GM10248 (cell line): ENCODE measurements at regions not wholly inside any gene's neighbourhood (a gene's known extent, or its start where the extent isn't known, plus 50 kb on each side); places are given as distances from the start of the nearest gene placed in this dataset.
"Not testable (repeated sequence)": the region's sequence is repeated elsewhere in the genome, so short reads cannot be mapped to it uniquely, and the experiment has no call there.

Experiments used
- CTCF ChIA-PET: fragments of 300-600 bp; sonication (Branson Sonifier 250); formaldehyde crosslinking; extraction: SDS; loops from one replicate; lab custom pipeline; 2021; ENCODE audit warnings: antibody characterized with exemption; lab: Yijun Ruan, JAX
- POLR2A ChIA-PET: fragments of 350-650 bp; sonication (Branson Sonifier 250); formaldehyde crosslinking; extraction: SDS; loops from one replicate; lab custom pipeline; 2020; ENCODE audit warnings: antibody characterized with exemption; lab: Yijun Ruan, JAX
- DNase-seq: peaks from one replicate; pipeline ENCODE4 v3.0.0; 2012; ENCODE audit errors: extremely low spot score
- TF ChIP-seq, protein P1 (sequence below): IDR thresholded peaks from 2 replicates; pipeline ENCODE4 v1.5.1; 2012; ENCODE audit warnings: mild to moderate bottlenecking, low read depth; ENCODE audit errors: extremely low read depth, missing control alignments, control extremely low read depth

DNA sequence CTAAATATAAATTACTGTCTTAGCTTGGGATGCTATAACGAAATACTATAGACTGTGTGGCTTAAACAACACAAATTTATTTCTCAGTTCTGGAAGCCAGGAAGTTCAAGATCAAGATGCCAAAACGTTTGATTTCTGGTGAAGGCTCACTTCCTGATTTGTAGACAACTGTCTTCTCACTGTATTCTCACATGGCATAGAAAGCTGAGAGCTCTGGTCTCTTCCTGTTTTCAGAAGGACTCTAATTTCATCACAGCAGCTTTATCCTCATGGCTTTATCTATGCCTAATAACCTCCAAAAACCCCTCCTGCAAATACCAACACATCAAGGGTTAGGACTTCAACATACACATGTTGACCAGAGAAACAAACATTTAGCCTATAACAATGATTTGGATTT, 1795.5 kb downstream of the MRPL39 start:
- no peak for DNase-seq
- CTCF ChIA-PET: no interaction called here
- POLR2A ChIA-PET: no interaction called here
- TF ChIP-seq, protein P1, sequence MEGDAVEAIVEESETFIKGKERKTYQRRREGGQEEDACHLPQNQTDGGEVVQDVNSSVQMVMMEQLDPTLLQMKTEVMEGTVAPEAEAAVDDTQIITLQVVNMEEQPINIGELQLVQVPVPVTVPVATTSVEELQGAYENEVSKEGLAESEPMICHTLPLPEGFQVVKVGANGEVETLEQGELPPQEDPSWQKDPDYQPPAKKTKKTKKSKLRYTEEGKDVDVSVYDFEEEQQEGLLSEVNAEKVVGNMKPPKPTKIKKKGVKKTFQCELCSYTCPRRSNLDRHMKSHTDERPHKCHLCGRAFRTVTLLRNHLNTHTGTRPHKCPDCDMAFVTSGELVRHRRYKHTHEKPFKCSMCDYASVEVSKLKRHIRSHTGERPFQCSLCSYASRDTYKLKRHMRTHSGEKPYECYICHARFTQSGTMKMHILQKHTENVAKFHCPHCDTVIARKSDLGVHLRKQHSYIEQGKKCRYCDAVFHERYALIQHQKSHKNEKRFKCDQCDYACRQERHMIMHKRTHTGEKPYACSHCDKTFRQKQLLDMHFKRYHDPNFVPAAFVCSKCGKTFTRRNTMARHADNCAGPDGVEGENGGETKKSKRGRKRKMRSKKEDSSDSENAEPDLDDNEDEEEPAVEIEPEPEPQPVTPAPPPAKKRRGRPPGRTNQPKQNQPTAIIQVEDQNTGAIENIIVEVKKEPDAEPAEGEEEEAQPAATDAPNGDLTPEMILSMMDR: no peak

DNA sequence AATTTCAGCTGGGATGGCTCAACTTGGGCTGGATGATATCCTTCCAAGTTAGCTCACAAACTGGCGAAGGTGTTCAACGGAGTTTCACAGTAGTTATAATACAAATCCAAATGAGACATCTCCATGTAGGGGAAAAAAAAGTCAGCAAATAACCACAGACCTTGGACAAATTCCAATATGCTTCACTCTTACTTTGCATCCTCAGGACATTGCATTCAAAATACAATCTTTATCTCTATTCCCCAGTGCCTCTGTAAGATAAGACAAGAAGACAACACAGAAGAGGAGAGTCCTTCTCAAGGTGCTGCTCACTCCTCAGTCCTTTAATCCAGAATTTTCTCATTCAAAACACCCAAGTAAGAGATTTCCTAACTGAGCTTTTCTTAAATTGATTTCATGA, 1797.7 kb downstream of the MRPL39 start:
- DNase-seq: no peak
- POLR2A ChIA-PET: no interaction called here
- TF ChIP-seq, protein P1: no peak
- CTCF ChIA-PET: no interaction called here

DNA sequence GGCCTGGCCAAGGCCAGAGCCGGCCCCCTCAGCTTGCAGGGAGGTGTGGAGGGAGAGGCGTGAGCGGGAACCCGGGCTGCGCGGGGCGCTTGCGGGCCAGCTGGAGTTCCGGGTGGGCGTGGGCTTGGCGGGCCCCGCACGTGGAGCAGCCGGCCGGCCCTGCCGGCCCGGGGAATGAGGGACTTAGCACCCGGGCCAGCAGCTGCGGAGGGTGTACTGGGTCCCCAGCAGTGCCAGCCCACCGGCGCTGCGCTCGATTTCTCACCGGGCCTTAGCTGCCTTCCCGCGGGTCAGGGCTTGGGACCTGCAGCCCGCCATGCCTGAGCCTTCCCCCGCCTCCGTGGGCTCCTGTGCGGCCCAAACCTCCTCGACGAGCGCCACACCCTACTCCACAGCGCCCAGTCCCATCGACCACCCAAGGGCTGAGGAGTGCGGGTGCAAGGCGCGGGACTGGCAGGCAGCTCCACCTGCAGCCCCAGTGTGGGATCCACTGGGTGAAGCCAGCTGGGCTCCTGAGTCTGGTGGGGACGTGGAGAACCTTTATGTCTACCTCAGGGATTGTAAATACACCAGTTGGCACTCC, 1800.2 kb downstream of the MRPL39 start:
- CTCF ChIA-PET, DNase-seq, POLR2A ChIA-PET: not testable (repeated sequence)

DNA sequence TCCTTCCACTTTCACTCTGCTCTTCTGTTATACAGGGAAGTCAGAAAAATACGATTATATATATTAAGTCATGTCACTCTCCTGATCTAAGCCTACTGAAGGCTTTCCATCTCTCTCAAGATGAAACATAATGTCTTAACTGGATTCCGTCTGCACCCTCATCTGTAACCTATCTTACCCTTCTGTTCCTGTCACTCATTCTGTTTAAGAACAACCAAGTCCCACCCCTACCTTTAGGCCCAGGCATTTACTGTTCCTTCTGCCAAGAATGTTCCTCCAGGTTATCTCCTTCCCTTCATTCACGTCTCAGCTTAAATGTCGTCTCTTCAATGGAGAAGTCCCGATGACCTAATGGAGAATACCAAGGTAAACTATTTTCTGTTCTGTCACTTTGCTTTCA, 1802.4 kb downstream of the MRPL39 start:
- no peak for DNase-seq
- TF ChIP-seq, protein P1: no peak
- ChIA-PET CTCF (no interaction called here), POLR2A (no interaction called here)

DNA sequence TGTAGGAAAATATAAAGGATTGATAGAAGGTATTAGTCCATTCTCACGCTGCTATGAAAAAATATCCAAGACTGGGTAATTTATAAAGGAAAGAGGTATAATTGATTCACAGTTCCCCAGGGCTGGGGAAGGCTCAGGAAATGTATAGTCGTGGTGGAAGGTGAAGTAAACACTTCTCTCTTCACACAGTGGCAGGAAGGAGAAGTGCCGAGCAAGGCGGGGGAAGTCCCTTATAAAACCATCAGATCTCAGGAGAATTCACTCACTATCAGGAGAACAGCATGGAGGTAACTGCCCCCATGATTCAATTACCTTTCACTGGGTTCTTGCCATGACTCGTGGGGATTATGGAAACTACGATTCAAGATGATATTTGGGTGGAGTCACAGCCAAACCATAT, 1806.0 kb downstream of the MRPL39 start:
- ChIA-PET CTCF (no interaction called here), POLR2A (no interaction called here)
- TF ChIP-seq, protein P1: no peak
- DNase-seq: no peak

DNA sequence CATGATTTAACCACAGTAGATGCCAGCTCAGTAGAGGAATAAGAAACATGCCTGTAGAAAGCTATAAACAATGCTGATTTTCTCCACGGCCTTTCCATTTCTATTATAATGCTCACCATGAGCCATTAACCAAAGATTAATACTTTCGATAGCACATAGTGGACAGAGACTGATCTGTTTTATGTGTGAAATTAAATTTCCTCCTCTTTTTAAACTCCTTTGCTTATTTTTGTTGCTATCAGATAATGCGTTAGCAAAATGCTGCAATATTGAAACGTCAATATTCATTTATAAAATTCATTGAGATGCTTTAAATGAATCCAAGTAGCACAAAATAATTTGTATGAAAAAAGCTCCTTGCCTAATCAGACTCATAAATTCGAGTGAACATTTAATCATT, 1807.9 kb downstream of the MRPL39 start:
- no peak for DNase-seq
- TF ChIP-seq, protein P1: no peak
- ChIA-PET CTCF (interaction anchor here (1.1 kb wide), 1 partner anchor 10 kb away, joined by 3 read pairs; no protein-coding TSS in a partner anchor), POLR2A (no interaction called here)

DNA sequence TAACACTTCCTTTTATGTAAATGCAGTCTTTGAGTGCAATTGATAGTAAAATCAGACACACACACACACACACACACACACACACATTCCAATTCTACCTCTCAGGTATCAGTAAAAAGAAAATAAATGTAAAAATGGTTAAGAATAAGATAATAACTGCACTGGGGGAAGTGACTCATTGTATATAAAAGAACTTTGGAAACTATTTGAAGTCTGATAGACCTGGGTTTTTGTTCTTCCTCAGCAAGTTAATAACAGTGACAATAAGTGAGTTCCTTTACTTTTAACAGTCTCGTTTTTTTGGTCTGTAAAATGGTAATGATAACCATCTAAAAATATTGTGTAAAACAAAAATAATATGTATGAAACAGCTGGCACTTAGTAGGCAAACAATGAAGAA, 1815.0 kb downstream of the MRPL39 start:
- ChIA-PET POLR2A (no interaction called here), CTCF (no interaction called here)
- no peak for DNase-seq

More for the DNA sequence above, 1815.0 kb downstream of the MRPL39 start:
- TF ChIP-seq, protein P1: no peak
